Kidney epithelial cell (primary cell): ENCODE measurements at regions not wholly inside any gene's neighbourhood (a gene's known extent, or its start where the extent isn't known, plus 50 kb on each side); places are given as distances from the start of the nearest gene placed in this dataset.

Experiments used
- DNase-seq: peaks from one replicate; pipeline ENCODE4 v3.0.0-alpha.2; 2010; ENCODE audit warnings: low read depth
- H3K27me3 ChIP-seq: 2 replicates; pipeline ENCODE4 v1.6.0; 2011; ENCODE audit warnings: low read length; ENCODE audit not compliant: control insufficient read depth, insufficient read depth
- H3K36me3 ChIP-seq: 2 replicates; pipeline ENCODE4 v1.5.1; 2011; ENCODE audit warnings: low read length; ENCODE audit not compliant: control insufficient read depth, insufficient read depth
- H3K4me3 ChIP-seq: 2 replicates; pipeline ENCODE4 v1.5.1; 2011; ENCODE audit warnings: low read depth, mild to moderate bottlenecking, control low read depth, low read length
- TF ChIP-seq, protein P1 (sequence below): IDR thresholded peaks from 2 replicates; pipeline ENCODE4 v1.5.1; 2011; ENCODE audit warnings: mild to moderate bottlenecking, moderate library complexity, low read length, control low read depth, inconsistent platforms; ENCODE audit not compliant: insufficient read depth, poor library complexity, severe bottlenecking

DNA sequence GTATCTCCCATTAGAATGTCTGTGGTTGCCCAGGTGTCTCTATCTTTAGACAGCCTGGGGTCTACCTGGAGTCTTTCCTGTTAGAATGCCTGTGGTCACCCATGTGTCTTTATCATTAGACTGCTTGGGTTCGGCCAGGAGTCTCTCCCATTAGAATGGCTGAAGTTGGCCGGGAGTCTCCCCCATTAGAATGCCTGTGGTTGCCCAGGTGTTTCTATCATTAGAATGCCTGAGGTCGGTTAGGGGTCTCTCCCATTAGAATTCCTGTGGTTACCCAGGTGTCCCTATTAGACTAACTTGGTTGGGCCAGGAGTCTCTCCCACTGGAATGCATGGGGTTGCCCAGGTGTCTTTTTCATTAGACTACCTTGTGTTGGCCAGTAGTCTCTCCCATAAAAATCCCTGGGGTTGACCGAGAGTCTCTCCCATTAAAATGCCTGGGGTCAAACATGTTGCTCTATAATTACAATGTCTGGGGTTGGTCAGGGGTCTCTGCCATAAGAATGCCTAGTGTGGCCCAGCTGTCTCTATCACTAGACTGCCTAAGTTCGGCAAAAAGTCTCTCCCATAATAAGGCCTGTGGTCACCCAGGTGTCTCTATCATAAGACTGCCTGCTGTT lies 1448.7 kb downstream of the UQCRFS1 start:
- no peak overlapping the region for H3K4me3 ChIP-seq
- DNase-seq: no peak
- TF ChIP-seq, protein P1, sequence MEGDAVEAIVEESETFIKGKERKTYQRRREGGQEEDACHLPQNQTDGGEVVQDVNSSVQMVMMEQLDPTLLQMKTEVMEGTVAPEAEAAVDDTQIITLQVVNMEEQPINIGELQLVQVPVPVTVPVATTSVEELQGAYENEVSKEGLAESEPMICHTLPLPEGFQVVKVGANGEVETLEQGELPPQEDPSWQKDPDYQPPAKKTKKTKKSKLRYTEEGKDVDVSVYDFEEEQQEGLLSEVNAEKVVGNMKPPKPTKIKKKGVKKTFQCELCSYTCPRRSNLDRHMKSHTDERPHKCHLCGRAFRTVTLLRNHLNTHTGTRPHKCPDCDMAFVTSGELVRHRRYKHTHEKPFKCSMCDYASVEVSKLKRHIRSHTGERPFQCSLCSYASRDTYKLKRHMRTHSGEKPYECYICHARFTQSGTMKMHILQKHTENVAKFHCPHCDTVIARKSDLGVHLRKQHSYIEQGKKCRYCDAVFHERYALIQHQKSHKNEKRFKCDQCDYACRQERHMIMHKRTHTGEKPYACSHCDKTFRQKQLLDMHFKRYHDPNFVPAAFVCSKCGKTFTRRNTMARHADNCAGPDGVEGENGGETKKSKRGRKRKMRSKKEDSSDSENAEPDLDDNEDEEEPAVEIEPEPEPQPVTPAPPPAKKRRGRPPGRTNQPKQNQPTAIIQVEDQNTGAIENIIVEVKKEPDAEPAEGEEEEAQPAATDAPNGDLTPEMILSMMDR: no peak
- H3K27me3 ChIP-seq: no peaks in the 10 kb centered on the region
- no peaks in the 10 kb centered on the region for H3K36me3 ChIP-seq

DNA sequence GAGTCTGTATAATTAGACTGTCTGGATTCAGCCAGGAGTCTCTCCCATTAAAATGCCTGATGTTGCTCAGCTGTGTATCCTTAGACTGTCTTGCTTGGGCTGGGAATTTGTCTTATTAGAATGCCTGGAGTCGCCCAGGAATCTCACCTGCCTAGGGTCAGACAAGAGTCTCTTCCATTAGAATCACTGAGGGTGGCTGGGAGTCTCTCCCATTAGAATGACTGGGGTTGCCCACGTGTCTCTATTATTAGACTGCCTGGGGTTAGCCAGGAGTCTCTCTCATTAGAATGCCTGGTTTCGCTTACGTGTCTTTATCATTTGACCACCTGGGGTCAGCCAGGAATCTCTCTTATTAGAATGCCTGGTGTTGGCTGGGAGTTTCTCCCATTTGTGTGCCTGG lies 1450.0 kb downstream of the UQCRFS1 start:
- TF ChIP-seq, protein P1: no peak
- H3K36me3 ChIP-seq: no peaks in the 10 kb centered on the region
- H3K4me3 ChIP-seq: no peak overlapping the region
- H3K27me3 ChIP-seq: no peaks in the 10 kb centered on the region
- DNase-seq: no peak

DNA sequence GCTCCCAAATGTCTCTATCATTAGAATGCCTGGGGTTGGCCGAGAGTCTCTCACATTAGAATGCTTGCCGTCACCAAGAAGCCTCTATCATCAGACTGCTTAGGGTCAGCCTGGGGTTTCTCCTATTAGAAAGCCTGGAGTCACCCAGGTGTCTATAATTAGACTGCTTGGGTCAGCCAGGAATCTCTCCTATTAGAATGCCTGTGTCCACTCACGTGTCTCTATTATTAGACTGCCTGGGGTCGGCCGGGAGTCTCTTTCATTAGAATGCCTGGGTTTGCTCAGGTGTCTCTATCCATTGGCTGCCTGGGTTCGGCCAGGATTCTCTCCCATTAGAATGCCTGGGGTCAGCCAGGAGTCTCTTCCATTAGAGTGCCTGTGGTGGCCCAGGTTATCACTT lies 1453.1 kb downstream of the UQCRFS1 start:
- TF ChIP-seq, protein P1: no peak
- H3K36me3 ChIP-seq: no peaks in the 10 kb centered on the region
- no peaks in the 10 kb centered on the region for H3K27me3 ChIP-seq
- DNase-seq: no peak
- H3K4me3 ChIP-seq: no peak overlapping the region

DNA sequence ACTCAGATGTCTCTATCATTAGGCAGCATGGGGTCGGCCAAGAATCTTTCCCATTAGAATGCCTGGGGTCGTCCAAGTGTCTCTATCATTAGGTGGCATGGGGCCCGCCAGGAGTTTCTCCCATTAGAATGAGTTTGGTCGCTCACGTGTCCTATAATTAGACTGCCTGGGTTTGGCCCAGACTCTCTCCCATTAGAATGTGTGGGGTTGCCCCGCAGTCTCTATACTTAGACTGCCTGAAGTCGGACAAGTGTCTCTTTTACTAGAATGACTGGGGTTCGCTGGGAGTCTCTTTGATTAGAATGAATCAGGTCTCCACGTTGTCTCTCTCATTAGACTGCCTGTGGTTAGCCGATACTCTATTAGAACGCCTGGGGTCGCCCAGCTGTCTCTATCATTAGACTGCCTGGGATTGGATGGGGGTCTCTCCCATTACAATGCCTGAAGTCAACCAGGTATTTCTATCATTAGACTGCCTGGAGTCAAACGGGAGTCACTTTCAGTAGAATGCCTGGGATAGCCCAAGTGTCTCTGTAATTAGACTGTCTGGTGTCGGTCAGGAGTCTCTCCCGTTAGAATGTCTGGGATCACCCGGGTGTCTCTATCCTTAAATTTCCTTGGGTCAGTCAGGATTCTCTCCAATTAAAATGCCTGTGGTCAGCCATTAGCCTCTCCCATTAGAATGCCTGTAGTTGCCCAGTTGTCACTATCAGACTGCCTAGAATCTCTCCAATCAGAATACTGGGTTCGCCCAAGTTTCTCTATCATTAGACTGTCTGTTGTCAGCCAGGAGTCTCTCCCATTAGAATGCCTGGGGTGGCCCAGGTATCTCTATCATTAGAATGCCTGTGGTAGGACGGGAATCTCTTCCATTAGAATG lies 1454.1 kb downstream of the UQCRFS1 start:
- Histone ChIP-seq H3K4me3 (no peak overlapping the region), H3K36me3 (no peaks in the 10 kb centered on the region), H3K27me3 (no peaks in the 10 kb centered on the region)
- TF ChIP-seq, protein P1: no peak
- no peak for DNase-seq

DNA sequence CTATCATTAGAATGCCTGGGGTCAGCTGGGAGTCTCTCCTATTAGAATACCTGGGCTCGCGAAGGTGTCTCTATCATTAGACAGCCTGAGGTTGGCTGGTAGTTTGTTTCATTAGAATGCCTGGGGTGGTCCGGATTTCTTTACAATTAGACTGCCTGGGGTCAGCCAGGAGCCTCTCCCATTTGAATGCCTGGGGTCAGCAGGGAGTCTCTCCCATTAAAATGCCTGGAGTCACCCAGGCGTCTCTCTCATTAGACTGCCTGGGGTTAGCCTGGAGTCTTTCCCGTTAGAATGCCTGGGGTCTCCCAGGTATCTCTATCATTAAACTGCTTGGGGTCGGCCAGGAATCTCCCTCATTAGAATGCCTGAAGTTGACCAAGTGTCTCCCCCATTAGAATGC lies 1458.3 kb downstream of the UQCRFS1 start:
- H3K4me3 ChIP-seq: no peak overlapping the region
- TF ChIP-seq, protein P1: no peak
- H3K36me3 ChIP-seq: no peaks in the 10 kb centered on the region
- no peak for DNase-seq
- H3K27me3 ChIP-seq: no peaks in the 10 kb centered on the region
